HG03064 (cell line): ENCODE measurements at regions not wholly inside any gene's neighbourhood (a gene's known extent, or its start where the extent isn't known, plus 50 kb on each side); places are given as distances from the start of the nearest gene placed in this dataset.

ENCODE experiments used
- ATAC-seq: cut with Tn5 transposase; IDR thresholded peaks from one replicate; pipeline ENCODE4 v1.9.1; 2021; ENCODE audit warnings: low read depth; ENCODE audit not compliant: unreplicated experiment

DNA sequence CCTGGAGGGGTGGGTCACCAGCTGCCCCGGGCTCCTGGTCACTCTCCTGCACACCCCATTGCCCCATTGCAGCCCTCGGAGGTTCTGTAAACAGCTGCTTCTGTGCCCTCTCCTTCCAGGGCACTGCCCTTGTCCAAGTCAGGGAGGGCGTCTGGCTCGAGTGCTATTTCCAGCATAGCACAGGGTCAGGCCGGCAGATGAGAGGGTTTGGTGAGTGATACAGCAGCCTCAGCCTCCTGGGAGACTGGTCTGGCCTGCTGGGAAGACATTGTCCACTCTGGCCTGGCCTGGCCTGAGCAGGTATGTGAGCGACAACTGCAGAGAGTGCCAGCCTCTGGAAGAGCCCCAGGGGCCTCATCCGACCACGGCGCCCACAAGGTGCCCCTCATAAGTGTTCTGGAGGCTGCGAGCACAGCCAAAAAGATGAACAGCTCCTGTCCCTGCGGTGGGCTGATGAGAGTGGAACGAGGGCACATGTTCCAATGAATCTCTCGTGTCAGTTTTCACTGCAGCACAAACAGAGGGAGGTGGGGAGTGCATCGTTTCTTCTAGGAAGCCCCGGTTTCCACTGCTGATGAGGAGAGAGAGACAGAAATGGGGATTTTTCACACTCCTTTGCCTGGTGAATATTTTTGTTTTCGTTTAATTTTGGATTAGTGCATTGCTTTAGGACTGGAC, 105.8 kb upstream of the SDK2 start:
- no peak for ATAC-seq

GRCh38 chr17:73750975-73751374, 106.7 kb upstream of the SDK2 start:
- no peak for ATAC-seq

- no peak for ATAC-seq
Measured at GRCh38 chr17:73753751-73754496, 109.7 kb upstream of the SDK2 start.

DNA sequence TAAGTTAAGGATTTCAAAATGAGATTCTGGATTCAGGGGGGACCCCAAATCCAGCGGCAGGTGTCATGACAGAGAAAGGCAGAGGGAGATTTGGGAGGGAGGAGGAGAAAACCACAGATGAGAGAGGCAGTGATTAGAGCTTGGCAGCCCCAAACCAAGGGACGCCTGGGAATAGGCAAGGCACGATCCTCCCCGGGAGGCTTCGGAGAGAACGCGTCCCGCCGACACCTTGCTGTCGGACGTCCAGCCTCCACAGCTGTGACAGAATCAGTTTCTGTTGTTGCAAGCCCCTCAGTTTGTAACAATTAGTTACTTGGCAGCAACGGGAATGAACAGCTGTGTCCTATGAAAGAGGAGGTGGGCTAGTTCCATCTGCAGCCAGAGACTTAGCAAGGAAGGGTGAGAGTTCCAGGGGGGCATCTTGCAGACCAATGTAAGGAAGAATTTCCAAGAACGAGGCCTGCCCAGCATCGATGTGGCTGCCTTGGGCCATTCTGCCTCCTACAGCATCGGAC, 110.7 kb upstream of the SDK2 start:
- ATAC-seq: no peak

DNA sequence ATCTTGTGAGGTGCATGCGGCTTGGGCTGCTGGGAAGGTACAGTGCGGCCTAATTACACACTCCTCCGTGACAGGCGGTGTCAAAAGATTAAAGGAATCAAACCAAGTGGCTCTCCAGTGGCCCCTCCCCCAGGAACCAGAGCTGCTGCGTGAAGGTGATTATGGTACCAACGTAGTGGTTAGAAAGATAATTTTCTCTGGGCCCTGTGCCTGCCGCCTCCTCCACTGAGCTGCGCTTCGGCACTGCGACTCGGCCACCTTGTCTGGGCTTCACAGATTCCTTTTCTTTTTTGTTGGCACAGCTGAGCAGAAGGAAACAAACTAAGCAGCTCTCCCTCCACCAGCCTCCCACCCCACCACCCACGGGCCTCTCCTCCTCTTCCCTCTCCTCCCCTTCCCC, 113.2 kb upstream of the SDK2 start:
- ATAC-seq: no peak

DNA sequence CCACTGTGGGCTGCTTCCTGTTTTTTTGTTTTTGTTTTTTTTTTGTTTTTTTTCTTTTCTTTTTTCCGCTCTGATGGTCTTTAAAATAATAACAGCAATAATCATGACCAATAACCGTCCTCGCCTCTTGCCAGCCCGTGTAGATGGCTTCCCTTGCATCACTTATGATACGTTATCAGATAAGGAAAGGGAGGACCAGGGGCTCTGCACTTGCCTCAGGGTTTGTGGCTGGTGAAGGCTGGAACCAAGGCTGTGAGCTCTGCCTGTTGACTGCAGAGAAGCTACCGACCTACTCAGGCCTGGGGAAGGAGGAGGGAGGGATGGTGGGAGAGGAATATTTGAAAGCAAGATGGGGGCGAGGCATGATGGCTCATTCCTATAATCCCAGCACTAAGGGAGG, 114.0 kb upstream of the SDK2 start:
- ATAC-seq: no peak

DNA sequence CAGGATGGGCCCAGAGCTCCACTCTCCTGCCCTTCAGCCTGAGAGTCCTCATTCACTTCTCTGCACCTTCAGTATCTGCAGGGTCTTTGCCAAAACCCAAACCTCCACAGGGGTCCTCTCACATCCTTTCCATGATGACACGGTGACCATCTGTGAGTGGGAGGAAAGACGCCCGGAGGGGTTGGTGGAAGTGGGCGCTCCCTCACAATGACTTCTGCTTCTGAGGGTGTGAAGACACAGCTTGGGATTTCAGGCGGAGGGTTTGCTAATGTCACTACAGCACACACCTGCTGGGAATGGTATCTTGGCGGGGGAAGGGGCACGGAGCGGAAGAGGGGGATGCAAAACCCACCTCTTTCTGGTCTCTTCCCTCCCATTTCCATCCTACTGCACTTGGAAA, 115.1 kb upstream of the SDK2 start:
- no peak for ATAC-seq

DNA sequence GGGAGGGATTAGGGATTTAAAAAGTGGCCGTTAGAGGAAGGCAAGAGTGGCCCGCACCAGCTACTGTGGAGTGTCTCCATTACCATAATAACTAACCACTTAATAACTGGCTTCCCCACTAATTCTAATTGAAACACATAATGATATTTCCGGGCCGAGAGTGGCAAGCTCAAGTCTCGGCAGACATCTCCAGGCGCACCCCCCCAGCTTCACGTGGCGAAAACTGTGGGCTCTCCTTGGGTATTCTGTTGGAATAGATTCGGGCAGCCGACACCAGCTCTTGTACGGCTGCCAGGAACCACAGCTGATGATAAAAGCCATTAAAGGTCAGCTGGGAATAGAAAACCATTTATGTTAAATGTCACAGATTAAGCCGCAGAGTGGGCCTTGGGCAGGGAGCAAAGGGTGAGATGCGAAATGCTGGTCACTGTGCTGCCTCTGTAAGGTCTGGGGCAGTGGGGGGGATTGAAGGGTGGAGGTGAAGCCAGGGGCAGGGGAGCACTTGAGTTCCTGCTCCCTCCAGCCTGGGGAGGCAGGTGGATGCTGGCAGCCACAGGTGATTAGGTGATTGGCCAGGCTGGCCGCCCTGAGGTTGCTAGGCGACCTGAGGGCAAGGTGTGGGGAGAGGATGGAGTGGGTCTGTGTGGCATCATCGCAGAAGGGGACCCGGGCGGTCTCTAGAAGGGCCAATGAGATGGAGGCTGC, 115.6 kb upstream of the SDK2 start:
- no peak for ATAC-seq

DNA sequence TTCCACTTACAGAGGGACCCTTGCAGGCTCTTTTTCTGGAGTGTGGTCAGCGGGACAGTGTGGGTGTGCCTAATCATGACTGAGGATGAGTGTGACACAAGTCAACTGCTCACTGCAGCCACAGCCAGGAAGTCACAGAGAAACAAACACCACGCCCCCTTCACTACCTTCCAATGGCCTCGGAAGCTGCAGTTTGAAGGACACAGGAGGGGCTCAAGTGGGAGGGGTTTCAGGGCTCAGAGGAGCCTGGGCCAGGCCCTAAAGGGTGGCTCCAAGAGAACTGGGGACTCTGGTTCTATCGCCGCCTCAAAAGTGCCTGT, 116.2 kb upstream of the SDK2 start:
- ATAC-seq: no peak

DNA sequence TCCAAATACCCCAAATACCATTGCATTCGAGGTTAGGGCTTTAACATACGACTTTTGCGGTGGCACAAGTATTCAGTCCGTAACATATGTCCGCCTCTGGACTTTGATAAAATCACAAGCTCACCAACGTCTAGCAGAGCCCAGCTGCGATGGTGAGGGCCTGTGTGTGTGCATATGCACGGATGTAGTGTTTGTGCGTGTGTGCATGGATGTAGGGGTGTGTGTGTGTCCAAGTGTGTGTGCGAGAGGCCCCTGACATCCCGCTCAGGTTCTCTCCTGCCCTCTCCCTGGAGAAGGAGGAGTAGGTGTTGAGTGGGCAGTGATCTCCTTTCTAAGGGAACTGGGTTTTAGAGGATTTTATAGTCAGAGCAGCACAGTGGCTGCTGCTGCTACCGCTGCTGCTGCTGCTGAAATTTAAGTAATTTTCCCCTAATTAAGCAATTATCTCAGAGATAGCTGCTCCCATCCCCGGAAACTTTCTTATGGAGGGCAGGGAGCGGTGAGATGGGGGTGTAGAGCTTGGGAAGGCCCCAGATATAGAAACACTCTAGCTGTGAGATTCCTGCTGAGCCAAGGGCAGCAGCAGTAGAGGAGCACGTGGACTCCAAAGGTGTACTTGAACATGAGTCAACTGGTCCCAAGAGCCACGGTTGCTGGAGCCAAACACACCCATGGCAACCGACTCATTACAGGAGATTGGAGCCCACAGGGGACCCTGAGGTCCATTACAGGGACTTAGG, 121.7 kb upstream of the SDK2 start:
- no peak for ATAC-seq

DNA sequence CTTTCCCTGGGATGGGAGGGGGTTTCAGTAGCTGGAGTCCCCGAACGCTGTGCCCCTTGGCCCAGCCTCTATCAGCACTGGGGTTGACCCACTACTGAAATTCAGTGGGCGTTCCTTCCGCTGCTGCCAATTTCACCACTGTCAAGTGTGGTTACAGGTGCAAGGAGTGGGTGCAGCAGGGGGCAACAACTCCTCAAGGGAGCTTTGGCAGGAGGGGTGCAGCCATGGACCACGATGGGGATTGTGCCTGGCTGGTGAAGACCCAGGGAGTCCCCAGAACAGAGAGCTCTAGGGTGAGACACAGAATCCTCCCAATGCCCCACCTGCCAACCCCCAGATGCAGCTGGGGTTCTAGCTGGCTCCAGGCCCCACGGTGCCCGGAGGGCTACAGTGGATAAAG, 123.5 kb upstream of the SDK2 start:
- no peak for ATAC-seq

GRCh38 chr17:73768691-73769090, 124.4 kb upstream of the SDK2 start:
- ATAC-seq: no peak

- ATAC-seq: no peak
Measured at GRCh38 chr17:73769479-73769878, 125.2 kb upstream of the SDK2 start.

- ATAC-seq: no peak
Measured at GRCh38 chr17:73770115-73770848, 126.0 kb upstream of the SDK2 start.

DNA sequence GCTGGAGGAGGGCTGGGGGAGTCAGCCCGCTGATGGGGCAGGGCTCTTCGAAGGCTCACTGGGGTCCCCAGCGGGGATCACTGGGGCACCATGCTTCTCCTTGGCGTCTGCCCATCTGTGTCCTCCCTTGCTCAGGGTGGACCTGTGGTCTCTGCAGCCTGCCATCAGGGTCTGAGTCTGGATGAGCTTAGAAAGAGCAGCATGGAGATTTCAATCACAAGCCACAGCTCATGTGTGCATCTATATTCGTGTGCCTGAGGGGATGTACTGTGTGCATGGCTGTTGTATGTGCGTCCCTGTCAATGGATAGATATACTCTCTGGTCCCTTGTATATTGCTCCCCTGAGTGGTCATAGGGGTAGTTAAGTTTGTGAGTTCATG, 126.6 kb upstream of the SDK2 start:
- no peak for ATAC-seq

DNA sequence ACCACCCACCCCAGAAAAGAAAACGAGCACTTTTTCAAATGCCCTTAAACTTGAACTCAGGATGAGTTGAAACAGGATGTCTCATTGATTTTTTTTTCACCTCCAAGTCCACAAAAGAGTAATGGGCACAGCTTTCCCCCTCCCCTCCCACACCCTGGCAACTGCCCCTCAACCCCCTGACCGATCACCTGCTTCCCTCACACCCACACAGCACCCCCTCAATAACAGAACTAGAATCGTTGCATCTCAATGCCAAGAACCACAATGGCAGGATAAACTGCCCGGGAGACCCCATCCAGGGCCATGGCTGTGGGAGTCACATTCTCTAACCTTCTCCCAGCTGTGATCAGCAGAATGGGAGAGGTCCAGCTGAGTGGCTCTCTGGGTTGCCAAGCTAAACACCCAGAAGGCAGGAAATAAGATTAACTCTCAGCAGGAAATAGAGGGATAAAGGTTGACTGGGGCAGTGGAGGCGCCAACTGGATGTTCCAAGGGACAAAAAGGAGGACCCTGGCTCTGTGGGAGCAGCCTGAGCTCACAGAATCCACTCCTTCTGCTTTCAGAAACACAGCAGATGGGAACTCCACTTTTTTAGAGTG, 128.0 kb upstream of the SDK2 start:
- no peak for ATAC-seq

GRCh38 chr17:73773702-73774101, 129.5 kb upstream of the SDK2 start:
- ATAC-seq: no peak

DNA sequence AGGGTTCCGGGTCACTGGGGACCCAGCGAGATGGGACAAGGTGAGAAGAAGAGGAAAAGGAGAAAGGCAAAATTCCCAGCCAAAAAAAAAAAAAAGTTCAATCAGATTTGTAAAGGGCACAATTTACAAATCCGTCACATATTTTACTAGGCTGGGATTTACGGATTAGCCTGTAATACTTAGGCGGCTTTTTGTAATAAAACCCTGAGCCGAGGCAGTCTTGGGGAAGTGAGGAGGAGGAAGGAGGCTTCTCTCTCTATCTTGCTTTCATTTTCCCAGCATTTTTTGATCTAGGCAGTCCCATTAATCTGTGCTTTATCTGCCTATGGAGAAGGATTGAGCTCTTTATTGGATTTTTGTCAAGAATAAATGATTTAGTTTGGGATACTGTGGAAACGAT, 130.6 kb upstream of the SDK2 start:
- ATAC-seq: no peak

GRCh38 chr17:73776351-73777130, 132.3 kb upstream of the SDK2 start:
- ATAC-seq: no peak
